Activated CD4-positive, alpha-beta T cell treated with anti-CD3 and anti-CD28 coated beads for 36 hours (primary cell): ENCODE measurements at regions not wholly inside any gene's neighbourhood (a gene's known extent, or its start where the extent isn't known, plus 50 kb on each side); places are given as distances from the start of the nearest gene placed in this dataset.

Experiments used
- ATAC-seq: fragments of 200-7000 bp; cut with Tn5 transposase; one replicate; pipeline ENCODE4 v1.10.0; 2021; ENCODE audit warnings: mild to moderate bottlenecking, moderate library complexity
- CTCF ChIA-PET: fragments of 350-600 bp; sonication (Branson Sonifier 250); formaldehyde crosslinking; loops from one replicate; lab custom pipeline; 2021; ENCODE audit warnings: antibody characterized with exemption; lab: Charles Lee
- POLR2A ChIA-PET: fragments of 350-600 bp; sonication (Branson Sonifier 250); formaldehyde crosslinking; loops from one replicate; lab custom pipeline; 2021; ENCODE audit warnings: antibody characterized with exemption, inconsistent platforms; lab: Charles Lee
- DNase-seq: peaks from one replicate; pipeline ENCODE4 v3.0.0-alpha.2; 2020
- H3K27ac Mint-ChIP-seq: one replicate; pipeline ENCODE4 v1.8.0; 2021; ENCODE audit warnings: mixed read lengths
- H3K27me3 Mint-ChIP-seq: one replicate; pipeline ENCODE4 v1.8.0; 2021; ENCODE audit warnings: mixed read lengths
- H3K36me3 Mint-ChIP-seq: one replicate; pipeline ENCODE4 v1.8.0; 2021; ENCODE audit warnings: low read depth, mixed read lengths
- H3K4me1 Mint-ChIP-seq: one replicate; pipeline ENCODE4 v1.8.0; 2021; ENCODE audit warnings: mixed read lengths
- H3K4me3 Mint-ChIP-seq: one replicate; pipeline ENCODE4 v1.8.0; 2021; ENCODE audit warnings: mild to moderate bottlenecking, moderate library complexity, mixed read lengths
- H3K9me3 Mint-ChIP-seq: one replicate; pipeline ENCODE4 v1.8.0; 2021; ENCODE audit warnings: low read depth, mixed read lengths
- intact Hi-C, 2 experiments: fragments of 100-400 bp; cut with DNase I in 1 of 2; cut with micrococcal nuclease in 1 of 2; formaldehyde crosslinking; loops; one replicate each; pipeline versions ENCODE4 v1.14.2 to v1.15.1; 2022 to 2024; cut with DNase I, micrococcal nuclease

- Mint-ChIP-seq H3K27me3 (no peaks in the 10 kb centered on the region), H3K4me3 (no peak overlapping the region), H3K27ac (no peak overlapping the region), H3K9me3 (peaks cover 12% of the 10 kb centered on the region), H3K4me1 (no peaks in the 10 kb centered on the region), H3K36me3 (no peaks in the 10 kb centered on the region)
- DNase-seq (no peak), ATAC-seq (no peak)
- POLR2A ChIA-PET = no interaction called here
- CTCF ChIA-PET = no interaction called here
- intact Hi-C loops = no loop called here
Observed at GRCh38 chr1:73627723-73628122, 570.3 kb downstream of the LRRIQ3 start.

- Mint-ChIP-seq H3K27me3 (no peaks in the 10 kb centered on the region), H3K9me3 (peaks cover 12% of the 10 kb centered on the region), H3K4me1 (no peaks in the 10 kb centered on the region), H3K4me3 (no peak overlapping the region), H3K36me3 (no peaks in the 10 kb centered on the region), H3K27ac (no peak overlapping the region)
- ATAC-seq (no peak), DNase-seq (no peak)
- intact Hi-C loops = no loop called here
- ChIA-PET CTCF (no interaction called here), POLR2A (no interaction called here)
Observed at GRCh38 chr1:73626326-73626725, 571.6 kb downstream of the LRRIQ3 start.

- ATAC-seq (no peak), DNase-seq (no peak)
- Mint-ChIP-seq H3K4me3 (no peak overlapping the region), H3K36me3 (no peaks in the 10 kb centered on the region), H3K4me1 (no peaks in the 10 kb centered on the region), H3K27ac (no peak overlapping the region), H3K27me3 (no peaks in the 10 kb centered on the region), H3K9me3 (peaks cover 6% of the 10 kb centered on the region)
- CTCF ChIA-PET = no interaction called here
- intact Hi-C loops = no loop called here
- POLR2A ChIA-PET = no interaction called here
Observed at GRCh38 chr1:73623946-73624345, 574.0 kb downstream of the LRRIQ3 start.

- Mint-ChIP-seq H3K36me3 (no peaks in the 10 kb centered on the region), H3K4me1 (no peaks in the 10 kb centered on the region), H3K27me3 (no peaks in the 10 kb centered on the region), H3K27ac (no peak overlapping the region), H3K9me3 (peaks cover 3% of the 10 kb centered on the region), H3K4me3 (no peak overlapping the region)
- ChIA-PET POLR2A (no interaction called here), CTCF (no interaction called here)
- DNase-seq (no peak), ATAC-seq (no peak)
- intact Hi-C loops = no loop called here
Observed at GRCh38 chr1:73617145-73617544, 580.8 kb downstream of the LRRIQ3 start.

GRCh38 chr1:73611681-73612080 is 586.3 kb downstream of the LRRIQ3 start:
- DNase-seq (no peak), ATAC-seq (no peak)
- intact Hi-C loops = no loop called here
- H3K27me3 Mint-ChIP-seq = no peaks in the 10 kb centered on the region
- H3K27ac Mint-ChIP-seq = no peak overlapping the region
- H3K4me1 Mint-ChIP-seq = no peaks in the 10 kb centered on the region
- H3K4me3 Mint-ChIP-seq = no peak overlapping the region
- ChIA-PET CTCF (interaction anchor here (1.5 kb wide), 1 partner anchor 11 kb away, joined by 7 read pairs; no protein-coding TSS in a partner anchor), POLR2A (no interaction called here)
- H3K36me3 Mint-ChIP-seq = no peaks in the 10 kb centered on the region
- peaks cover 3% of the 10 kb centered on the region for H3K9me3 Mint-ChIP-seq

GRCh38 chr1:73604739-73605138 is 593.2 kb downstream of the LRRIQ3 start:
- ATAC-seq (no peak), DNase-seq (no peak)
- CTCF ChIA-PET = no interaction called here
- no peaks in the 10 kb centered on the region for H3K27me3 Mint-ChIP-seq
- no peaks in the 10 kb centered on the region for H3K4me1 Mint-ChIP-seq
- H3K27ac Mint-ChIP-seq = no peak overlapping the region
- peaks cover 8% of the 10 kb centered on the region for H3K9me3 Mint-ChIP-seq
- no peak overlapping the region for H3K4me3 Mint-ChIP-seq
- intact Hi-C loops = no loop called here
- POLR2A ChIA-PET = no interaction called here
- no peaks in the 10 kb centered on the region for H3K36me3 Mint-ChIP-seq

GRCh38 chr1:73604211-73604610 is 593.8 kb downstream of the LRRIQ3 start:
- Mint-ChIP-seq H3K4me3 (no peak overlapping the region), H3K4me1 (no peaks in the 10 kb centered on the region), H3K9me3 (peaks cover 9% of the 10 kb centered on the region), H3K27me3 (no peaks in the 10 kb centered on the region), H3K27ac (no peak overlapping the region), H3K36me3 (no peaks in the 10 kb centered on the region)
- ATAC-seq = no peak
- POLR2A ChIA-PET = no interaction called here
- CTCF ChIA-PET = no interaction called here
- intact Hi-C loops = no loop called here
- no peak for DNase-seq

GRCh38 chr1:73593804-73594203 is 604.2 kb downstream of the LRRIQ3 start:
- peaks cover 2% of the 10 kb centered on the region for H3K9me3 Mint-ChIP-seq
- CTCF ChIA-PET = no interaction called here
- no peaks in the 10 kb centered on the region for H3K4me1 Mint-ChIP-seq
- intact Hi-C loops = no loop called here
- H3K27ac Mint-ChIP-seq = no peak overlapping the region
- H3K4me3 Mint-ChIP-seq = no peak overlapping the region
- no peaks in the 10 kb centered on the region for H3K36me3 Mint-ChIP-seq
- no peak for ATAC-seq
- DNase-seq = no peak
- no peaks in the 10 kb centered on the region for H3K27me3 Mint-ChIP-seq
- POLR2A ChIA-PET = no interaction called here

- H3K36me3 Mint-ChIP-seq = no peaks in the 10 kb centered on the region
- POLR2A ChIA-PET = no interaction called here
Observed at GRCh38 chr1:73593364-73593763, 604.6 kb downstream of the LRRIQ3 start.

GRCh38 chr1:73587080-73587479 is 610.9 kb downstream of the LRRIQ3 start:
- intact Hi-C loops = no loop called here
- Mint-ChIP-seq H3K36me3 (no peaks in the 10 kb centered on the region), H3K27me3 (no peaks in the 10 kb centered on the region), H3K27ac (no peak overlapping the region), H3K4me1 (no peaks in the 10 kb centered on the region), H3K9me3 (peaks cover 6% of the 10 kb centered on the region), H3K4me3 (no peak overlapping the region)
- ChIA-PET CTCF (no interaction called here), POLR2A (no interaction called here)
- DNase-seq (no peak), ATAC-seq (no peak)

More at GRCh38 chr1:73593364-73593763, 604.6 kb downstream of the LRRIQ3 start:
- Mint-ChIP-seq H3K27ac (no peak overlapping the region), H3K27me3 (no peaks in the 10 kb centered on the region), H3K4me3 (no peak overlapping the region), H3K4me1 (no peaks in the 10 kb centered on the region), H3K9me3 (peaks cover 3% of the 10 kb centered on the region)
- CTCF ChIA-PET = interaction anchor here (0.6 kb wide), 1 partner anchor 18 kb away, joined by 3 read pairs; no protein-coding TSS in a partner anchor
- no peak for ATAC-seq
- DNase-seq = no peak
- intact Hi-C loops = no loop called here

GRCh38 chr1:73577206-73577605 is 620.8 kb downstream of the LRRIQ3 start:
- H3K4me1 Mint-ChIP-seq = no peaks in the 10 kb centered on the region
- DNase-seq (no peak), ATAC-seq (no peak)
- intact Hi-C loops = no loop called here
- no peak overlapping the region for H3K27ac Mint-ChIP-seq
- H3K36me3 Mint-ChIP-seq = no peaks in the 10 kb centered on the region
- H3K4me3 Mint-ChIP-seq = no peak overlapping the region
- peaks cover 8% of the 10 kb centered on the region for H3K9me3 Mint-ChIP-seq
- ChIA-PET POLR2A (no interaction called here), CTCF (no interaction called here)
- no peaks in the 10 kb centered on the region for H3K27me3 Mint-ChIP-seq

GRCh38 chr1:73576083-73576482 is 621.9 kb downstream of the LRRIQ3 start:
- CTCF ChIA-PET = interaction anchor here (0.8 kb wide), 1 partner anchor 17 kb away, joined by 3 read pairs; no protein-coding TSS in a partner anchor
- POLR2A ChIA-PET = no interaction called here
- DNase-seq (no peak), ATAC-seq (no peak)
- H3K27ac Mint-ChIP-seq = no peak overlapping the region
- H3K9me3 Mint-ChIP-seq = peaks cover 8% of the 10 kb centered on the region
- no peaks in the 10 kb centered on the region for H3K27me3 Mint-ChIP-seq
- H3K36me3 Mint-ChIP-seq = no peaks in the 10 kb centered on the region
- intact Hi-C loops = no loop called here
- no peak overlapping the region for H3K4me3 Mint-ChIP-seq
- H3K4me1 Mint-ChIP-seq = no peaks in the 10 kb centered on the region

- Mint-ChIP-seq H3K9me3 (peaks cover 8% of the 10 kb centered on the region), H3K27ac (no peak overlapping the region), H3K4me3 (no peak overlapping the region), H3K36me3 (no peaks in the 10 kb centered on the region), H3K4me1 (no peaks in the 10 kb centered on the region), H3K27me3 (no peaks in the 10 kb centered on the region)
- ChIA-PET POLR2A (no interaction called here), CTCF (no interaction called here)
- ATAC-seq (no peak), DNase-seq (no peak)
- intact Hi-C loops = no loop called here
Observed at GRCh38 chr1:73564294-73564693, 633.7 kb downstream of the LRRIQ3 start.
